ENCODE measurements at regions not wholly inside any gene's neighbourhood (a gene's known extent, or its start where the extent isn't known, plus 50 kb on each side); places are given as distances from the start of the nearest gene placed in this dataset.

GRCh38 chr2:66699416-66699792 lies 264.5 kb downstream of the MEIS1 start:
- Histone ChIP-seq H3K9ac (ENCODE audit: low read length) (no peak overlapping the region), H3K14ac (ENCODE audit: low read length in 2 of 2) (no peak overlapping the region), H3K79me1 (replicated peaks; ENCODE audit: low read length, poor library complexity, severe bottlenecking) (no peaks in the 10 kb centered on the region), H3K27ac (ENCODE audit: low read length, poor library complexity, severe bottlenecking) (no peak overlapping the region), H3K27me3 (ENCODE audit: control insufficient read depth in 1 of 2, insufficient read depth in 1 of 2, low read length in 2 of 2) (no peaks in the 10 kb centered on the region), H3K4me2 (ENCODE audit: low read length, poor library complexity, severe bottlenecking) (no peak overlapping the region), H4K8ac (ENCODE audit: low read length) (no peak overlapping the region), H2BK5ac (ENCODE audit: low read depth, low read length, poor library complexity, severe bottlenecking) (no peak overlapping the region), H3K4ac (ENCODE audit: low read depth in 1 of 2, low read length in 2 of 2) (no peak overlapping the region), H2BK15ac (ENCODE audit: low read depth, poor library complexity, severe bottlenecking) (no peak overlapping the region), H2BK120ac (ENCODE audit: low read depth, low read length) (no peak overlapping the region), H3K9me3 (ENCODE audit: control insufficient read depth, low read length) (no peaks in the 10 kb centered on the region), H3K18ac (ENCODE audit: low read depth in 1 of 2, low read length in 2 of 2) (no peak overlapping the region), H2AFZ (ENCODE audit: low read depth, low read length) (no peak overlapping the region), H2BK12ac (ENCODE audit: low read length in 2 of 2) (no peak overlapping the region), H2AK5ac (ENCODE audit: low read length, severe bottlenecking) (no peak overlapping the region), H3K36me3 (ENCODE audit: control insufficient read depth in 1 of 2, insufficient read depth in 2 of 2, low read depth in 1 of 2, low read length in 2 of 2) (no peaks in the 10 kb centered on the region), H4K91ac (ENCODE audit: low read length) (no peak overlapping the region), H3K4me3 (ENCODE audit: insufficient read depth in 1 of 2, low read depth in 1 of 2, low read length in 2 of 2) (no peak overlapping the region), H3K4me1 (ENCODE audit: control insufficient read depth, insufficient read depth, low read depth, low read length) (no peaks in the 10 kb centered on the region), H3K23ac (ENCODE audit: low read length in 2 of 2) (no peak overlapping the region)
- WGBS: 83% methylated on average over 3 of the region's 4 CpGs
- DNase-seq: no peak

- Histone ChIP-seq H2BK12ac (ENCODE audit: low read length in 2 of 2) (no peak overlapping the region), H3K18ac (ENCODE audit: low read depth in 1 of 2, low read length in 2 of 2) (peak overlapping the region in 1 of 2 experiments; percentile 59), H3K4me1 (ENCODE audit: control insufficient read depth, insufficient read depth, low read depth, low read length) (no peaks in the 10 kb centered on the region), H2BK15ac (ENCODE audit: low read depth, poor library complexity, severe bottlenecking) (no peak overlapping the region), H2BK120ac (ENCODE audit: low read depth, low read length) (no peak overlapping the region), H3K14ac (ENCODE audit: low read length in 2 of 2) (no peak overlapping the region), H2BK5ac (ENCODE audit: low read depth, low read length, poor library complexity, severe bottlenecking) (no peak overlapping the region), H4K8ac (ENCODE audit: low read length) (no peak overlapping the region), H3K4ac (ENCODE audit: low read depth in 1 of 2, low read length in 2 of 2) (no peak overlapping the region), H2AFZ (ENCODE audit: low read depth, low read length) (no peak overlapping the region), H2AK5ac (ENCODE audit: low read length, severe bottlenecking) (no peak overlapping the region), H3K27ac (ENCODE audit: low read length, poor library complexity, severe bottlenecking) (no peak overlapping the region), H3K36me3 (ENCODE audit: control insufficient read depth in 1 of 2, insufficient read depth in 2 of 2, low read depth in 1 of 2, low read length in 2 of 2) (no peaks in the 10 kb centered on the region), H3K23ac (ENCODE audit: low read length in 2 of 2) (no peak overlapping the region), H3K4me3 (ENCODE audit: insufficient read depth in 1 of 2, low read depth in 1 of 2, low read length in 2 of 2) (no peak overlapping the region), H3K27me3 (ENCODE audit: control insufficient read depth in 1 of 2, insufficient read depth in 1 of 2, low read length in 2 of 2) (no peaks in the 10 kb centered on the region), H4K91ac (ENCODE audit: low read length) (no peak overlapping the region), H3K4me2 (ENCODE audit: low read length, poor library complexity, severe bottlenecking) (no peak overlapping the region), H3K79me1 (replicated peaks; ENCODE audit: low read length, poor library complexity, severe bottlenecking) (no peaks in the 10 kb centered on the region), H3K9ac (ENCODE audit: low read length) (no peak overlapping the region), H3K9me3 (ENCODE audit: control insufficient read depth, low read length) (no peaks in the 10 kb centered on the region)
- no peak for DNase-seq
- 60% methylated on average over 4 of the region's 7 CpGs for WGBS
Observed at GRCh38 chr2:66699793-66700676, 265.1 kb downstream of the MEIS1 start.

- Histone ChIP-seq H3K4ac (ENCODE audit: low read depth in 1 of 2, low read length in 2 of 2) (no peak overlapping the region), H3K23ac (ENCODE audit: low read length in 2 of 2) (no peak overlapping the region), H3K18ac (ENCODE audit: low read depth in 1 of 2, low read length in 2 of 2) (no peak overlapping the region), H3K27me3 (ENCODE audit: control insufficient read depth in 1 of 2, insufficient read depth in 1 of 2, low read length in 2 of 2) (no peaks in the 10 kb centered on the region), H3K4me2 (ENCODE audit: low read length, poor library complexity, severe bottlenecking) (no peak overlapping the region), H2BK15ac (ENCODE audit: low read depth, poor library complexity, severe bottlenecking) (no peak overlapping the region), H3K79me1 (replicated peaks; ENCODE audit: low read length, poor library complexity, severe bottlenecking) (no peaks in the 10 kb centered on the region), H2BK120ac (ENCODE audit: low read depth, low read length) (no peak overlapping the region), H2AK5ac (ENCODE audit: low read length, severe bottlenecking) (no peak overlapping the region), H3K9me3 (ENCODE audit: control insufficient read depth, low read length) (no peaks in the 10 kb centered on the region), H3K9ac (ENCODE audit: low read length) (no peak overlapping the region), H3K27ac (ENCODE audit: low read length, poor library complexity, severe bottlenecking) (no peak overlapping the region), H4K8ac (ENCODE audit: low read length) (no peak overlapping the region), H3K4me1 (ENCODE audit: control insufficient read depth, insufficient read depth, low read depth, low read length) (no peaks in the 10 kb centered on the region), H2BK5ac (ENCODE audit: low read depth, low read length, poor library complexity, severe bottlenecking) (no peak overlapping the region), H3K36me3 (ENCODE audit: control insufficient read depth in 1 of 2, insufficient read depth in 2 of 2, low read depth in 1 of 2, low read length in 2 of 2) (no peaks in the 10 kb centered on the region), H3K14ac (ENCODE audit: low read length in 2 of 2) (no peak overlapping the region), H2AFZ (ENCODE audit: low read depth, low read length) (no peak overlapping the region), H2BK12ac (ENCODE audit: low read length in 2 of 2) (no peak overlapping the region), H3K4me3 (ENCODE audit: insufficient read depth in 1 of 2, low read depth in 1 of 2, low read length in 2 of 2) (no peak overlapping the region), H4K91ac (ENCODE audit: low read length) (no peak overlapping the region)
- DNase-seq: no peak
- 94% methylated on average over 2 of the region's 3 CpGs for WGBS
Observed at GRCh38 chr2:66700677-66701066, 265.7 kb downstream of the MEIS1 start.

GRCh38 chr2:66701251-66701650 lies 266.3 kb downstream of the MEIS1 start:
- Histone ChIP-seq H4K91ac (ENCODE audit: low read length) (no peak overlapping the region), H3K9me3 (ENCODE audit: control insufficient read depth, low read length) (no peaks in the 10 kb centered on the region), H3K9ac (ENCODE audit: low read length) (no peak overlapping the region), H3K4me1 (ENCODE audit: control insufficient read depth, insufficient read depth, low read depth, low read length) (no peaks in the 10 kb centered on the region), H2BK5ac (ENCODE audit: low read depth, low read length, poor library complexity, severe bottlenecking) (no peak overlapping the region), H2AK5ac (ENCODE audit: low read length, severe bottlenecking) (no peak overlapping the region), H2BK12ac (ENCODE audit: low read length in 2 of 2) (no peak overlapping the region), H3K27ac (ENCODE audit: low read length, poor library complexity, severe bottlenecking) (no peak overlapping the region), H3K4me3 (ENCODE audit: insufficient read depth in 1 of 2, low read depth in 1 of 2, low read length in 2 of 2) (no peak overlapping the region), H3K18ac (ENCODE audit: low read depth in 1 of 2, low read length in 2 of 2) (no peak overlapping the region), H2BK120ac (ENCODE audit: low read depth, low read length) (no peak overlapping the region), H3K79me1 (replicated peaks; ENCODE audit: low read length, poor library complexity, severe bottlenecking) (no peaks in the 10 kb centered on the region), H3K4me2 (ENCODE audit: low read length, poor library complexity, severe bottlenecking) (no peak overlapping the region), H3K23ac (ENCODE audit: low read length in 2 of 2) (no peak overlapping the region), H2AFZ (ENCODE audit: low read depth, low read length) (no peak overlapping the region), H4K8ac (ENCODE audit: low read length) (no peak overlapping the region), H3K14ac (ENCODE audit: low read length in 2 of 2) (no peak overlapping the region), H2BK15ac (ENCODE audit: low read depth, poor library complexity, severe bottlenecking) (no peak overlapping the region), H3K4ac (ENCODE audit: low read depth in 1 of 2, low read length in 2 of 2) (no peak overlapping the region), H3K27me3 (ENCODE audit: control insufficient read depth in 1 of 2, insufficient read depth in 1 of 2, low read length in 2 of 2) (no peaks in the 10 kb centered on the region), H3K36me3 (ENCODE audit: control insufficient read depth in 1 of 2, insufficient read depth in 2 of 2, low read depth in 1 of 2, low read length in 2 of 2) (no peaks in the 10 kb centered on the region)
- DNase-seq: no peak
- WGBS: no CpG with 5 or more reads among the region's 2 CpGs

All from mesenchymal stem cell (in vitro differentiated cells and primary cell).